Endothelial cell (in vitro differentiated cells): ENCODE measurements at regions not wholly inside any gene's neighbourhood (a gene's known extent, or its start where the extent isn't known, plus 50 kb on each side); places are given as distances from the start of the nearest gene placed in this dataset.

ENCODE experiments used
- DNase-seq: peaks from one replicate; pipeline ENCODE4 v3.0.0; 2021; ENCODE audit warnings: low spot score
- H3K27ac Mint-ChIP-seq: one replicate; pipeline ENCODE4 v1.8.0; 2021; ENCODE audit warnings: mixed read lengths, inconsistent platforms; ENCODE audit not compliant: unreplicated experiment
- H3K27me3 Mint-ChIP-seq: one replicate; pipeline ENCODE4 v1.8.0; 2021; ENCODE audit warnings: mild to moderate bottlenecking, moderate library complexity, mixed read lengths, inconsistent platforms; ENCODE audit not compliant: unreplicated experiment
- H3K36me3 Mint-ChIP-seq: one replicate; pipeline ENCODE4 v1.8.0; 2021; ENCODE audit warnings: mild to moderate bottlenecking, low read depth, mixed read lengths, inconsistent platforms; ENCODE audit not compliant: unreplicated experiment
- H3K4me1 Mint-ChIP-seq: one replicate; pipeline ENCODE4 v1.8.0; 2021; ENCODE audit warnings: mild to moderate bottlenecking, mixed read lengths, inconsistent platforms; ENCODE audit not compliant: unreplicated experiment
- H3K4me3 Mint-ChIP-seq: one replicate; pipeline ENCODE4 v1.8.0; 2021; ENCODE audit warnings: mild to moderate bottlenecking, mixed read lengths, inconsistent platforms; ENCODE audit not compliant: unreplicated experiment
- H3K9me3 Mint-ChIP-seq: one replicate; pipeline ENCODE4 v1.8.0; 2021; ENCODE audit warnings: mixed read lengths, inconsistent platforms; ENCODE audit not compliant: unreplicated experiment
- TF ChIP-seq, protein P1 (sequence below): fragments of 200-600 bp; sonication (generic); IDR thresholded peaks from one replicate; pipeline ENCODE4 v1.5.0; 2021; ENCODE audit warnings: antibody characterized with exemption; ENCODE audit not compliant: unreplicated experiment

DNA sequence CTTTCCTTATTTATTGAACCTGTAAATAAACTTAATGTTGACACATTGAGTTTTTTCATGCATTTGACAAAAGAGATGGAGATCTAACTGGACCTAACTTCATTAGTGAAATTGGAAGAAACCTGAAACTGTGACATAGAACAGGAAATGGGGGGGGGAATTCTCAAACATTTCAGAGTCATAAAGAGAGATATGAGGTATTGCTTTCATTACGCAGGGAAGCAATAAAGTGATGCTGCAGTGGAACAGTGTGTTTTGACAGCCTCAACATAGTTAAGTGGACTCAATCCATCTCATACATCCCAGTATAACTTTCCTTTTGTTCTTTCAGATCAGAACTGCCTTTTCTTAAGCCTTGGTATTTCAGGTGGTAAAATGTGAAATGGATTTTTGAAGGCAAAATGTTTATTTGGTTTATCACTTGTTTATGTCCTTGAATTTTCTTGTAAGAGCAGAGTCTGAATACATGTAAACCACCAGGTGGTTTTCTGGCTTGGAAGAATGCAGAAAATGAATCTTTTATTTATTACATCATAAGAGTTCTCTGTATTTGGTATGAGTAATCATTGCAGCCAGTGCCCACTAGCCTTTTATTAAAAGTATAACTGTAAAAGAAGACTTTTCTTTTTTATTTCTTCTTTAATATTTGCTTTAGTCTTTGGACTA is 132.5 kb downstream of the ZNF326 start:
- Mint-ChIP-seq H3K9me3 (no peaks in the 10 kb centered on the region), H3K27ac (no peak overlapping the region), H3K36me3 (no peaks in the 10 kb centered on the region), H3K27me3 (no peaks in the 10 kb centered on the region), H3K4me1 (no peaks in the 10 kb centered on the region), H3K4me3 (no peak overlapping the region)
- no peak for DNase-seq
- TF ChIP-seq, protein P1, sequence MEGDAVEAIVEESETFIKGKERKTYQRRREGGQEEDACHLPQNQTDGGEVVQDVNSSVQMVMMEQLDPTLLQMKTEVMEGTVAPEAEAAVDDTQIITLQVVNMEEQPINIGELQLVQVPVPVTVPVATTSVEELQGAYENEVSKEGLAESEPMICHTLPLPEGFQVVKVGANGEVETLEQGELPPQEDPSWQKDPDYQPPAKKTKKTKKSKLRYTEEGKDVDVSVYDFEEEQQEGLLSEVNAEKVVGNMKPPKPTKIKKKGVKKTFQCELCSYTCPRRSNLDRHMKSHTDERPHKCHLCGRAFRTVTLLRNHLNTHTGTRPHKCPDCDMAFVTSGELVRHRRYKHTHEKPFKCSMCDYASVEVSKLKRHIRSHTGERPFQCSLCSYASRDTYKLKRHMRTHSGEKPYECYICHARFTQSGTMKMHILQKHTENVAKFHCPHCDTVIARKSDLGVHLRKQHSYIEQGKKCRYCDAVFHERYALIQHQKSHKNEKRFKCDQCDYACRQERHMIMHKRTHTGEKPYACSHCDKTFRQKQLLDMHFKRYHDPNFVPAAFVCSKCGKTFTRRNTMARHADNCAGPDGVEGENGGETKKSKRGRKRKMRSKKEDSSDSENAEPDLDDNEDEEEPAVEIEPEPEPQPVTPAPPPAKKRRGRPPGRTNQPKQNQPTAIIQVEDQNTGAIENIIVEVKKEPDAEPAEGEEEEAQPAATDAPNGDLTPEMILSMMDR, result no peak

DNA sequence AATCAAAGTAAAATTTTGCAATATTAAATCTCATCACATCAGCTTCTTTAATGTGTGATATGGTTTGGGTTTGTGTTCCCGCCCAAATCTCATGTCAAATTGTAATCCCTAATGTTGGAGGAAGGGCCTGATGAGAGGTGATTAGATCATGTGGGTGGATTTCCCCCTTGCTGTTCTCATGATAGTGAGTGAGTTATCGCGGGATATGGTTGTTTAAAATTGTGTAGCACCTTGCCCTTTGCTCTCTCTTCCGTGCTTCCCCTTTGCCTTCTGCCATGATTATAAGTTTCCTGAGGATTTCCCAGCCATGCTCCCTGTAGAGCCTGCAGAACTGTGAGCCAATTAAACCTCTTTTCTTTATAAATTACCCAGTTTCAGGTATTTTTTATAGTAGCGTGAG is 131.9 kb downstream of the ZNF326 start:
- Mint-ChIP-seq H3K27ac (no peak overlapping the region), H3K9me3 (no peaks in the 10 kb centered on the region), H3K27me3 (no peaks in the 10 kb centered on the region), H3K4me1 (no peaks in the 10 kb centered on the region), H3K36me3 (no peaks in the 10 kb centered on the region), H3K4me3 (no peak overlapping the region)
- no peak for DNase-seq
- TF ChIP-seq, protein P1, result no peak

DNA sequence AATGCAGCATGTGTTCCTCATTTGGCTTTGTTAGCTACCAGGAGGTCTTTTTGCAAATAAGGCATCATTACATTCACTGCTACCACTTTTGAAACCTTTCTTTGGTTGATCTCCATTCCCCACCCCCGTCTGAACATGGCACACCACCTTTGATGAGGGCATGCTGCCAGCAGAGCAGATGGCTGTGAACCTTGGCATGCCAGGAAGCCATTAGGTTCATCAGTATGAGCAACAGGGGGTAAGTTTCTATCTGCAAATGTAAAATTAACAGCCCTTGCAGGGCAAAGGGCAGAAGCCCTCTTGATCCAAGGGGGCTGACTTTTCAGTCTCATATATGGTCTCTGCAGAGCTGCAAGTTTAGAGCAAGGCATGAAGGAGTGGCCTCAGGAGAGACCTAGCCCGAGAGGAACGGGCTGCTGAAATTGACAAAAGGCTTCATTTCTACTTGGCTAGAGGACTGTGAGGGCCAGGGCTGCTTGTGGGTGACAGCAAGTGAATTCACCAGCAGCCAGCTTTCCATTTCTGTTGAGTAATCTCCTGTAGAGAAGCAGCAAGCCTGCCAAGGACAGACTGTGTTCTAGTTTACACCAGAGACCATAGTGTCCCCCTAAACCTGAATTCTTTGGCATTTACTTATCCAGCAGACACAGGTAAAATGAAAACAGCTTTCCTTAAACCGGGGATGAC is 127.9 kb downstream of the ZNF326 start:
- Mint-ChIP-seq H3K4me1 (no peaks in the 10 kb centered on the region), H3K36me3 (no peaks in the 10 kb centered on the region), H3K4me3 (no peak overlapping the region), H3K9me3 (no peaks in the 10 kb centered on the region), H3K27ac (no peak overlapping the region), H3K27me3 (peaks cover 2% of the 10 kb centered on the region)
- TF ChIP-seq, protein P1, result no peak
- no peak for DNase-seq

DNA sequence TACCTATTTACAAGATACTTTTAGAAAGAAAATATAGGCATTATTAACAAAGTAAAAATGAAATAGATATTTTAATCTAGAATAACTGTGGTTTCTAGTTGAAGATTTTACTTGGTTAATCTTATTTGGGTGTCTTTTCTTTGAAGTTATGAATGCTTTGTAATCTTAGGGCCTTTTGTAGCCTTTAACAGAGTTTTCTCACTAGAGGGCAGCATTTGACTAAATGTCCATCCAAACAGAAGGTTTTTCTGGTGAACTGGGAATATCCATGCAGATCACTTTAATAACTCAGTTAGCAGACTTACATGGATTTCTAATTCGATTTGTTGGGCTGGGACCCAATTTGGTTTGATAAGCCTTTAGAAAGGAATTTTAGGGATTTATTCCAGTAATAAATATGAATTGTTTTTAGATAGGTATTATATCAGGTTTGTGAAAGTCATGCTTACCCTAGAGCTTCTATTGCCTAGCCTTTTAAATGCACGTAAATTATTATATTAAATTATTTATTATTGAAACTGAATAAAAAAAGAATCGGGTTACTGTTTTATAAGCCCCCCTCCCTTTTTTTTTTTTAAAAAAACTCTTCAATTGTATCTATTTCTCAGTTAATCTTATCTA is 119.7 kb downstream of the ZNF326 start:
- H3K9me3 Mint-ChIP-seq, result no peaks in the 10 kb centered on the region
- peak; percentile 18 for DNase-seq
- H3K27me3 Mint-ChIP-seq, result peaks cover 2% of the 10 kb centered on the region
- TF ChIP-seq, protein P1, result peak; percentile 53
- H3K4me3 Mint-ChIP-seq, result no peak overlapping the region
- H3K4me1 Mint-ChIP-seq, result no peaks in the 10 kb centered on the region
- H3K36me3 Mint-ChIP-seq, result no peaks in the 10 kb centered on the region
- no peak overlapping the region for H3K27ac Mint-ChIP-seq

DNA sequence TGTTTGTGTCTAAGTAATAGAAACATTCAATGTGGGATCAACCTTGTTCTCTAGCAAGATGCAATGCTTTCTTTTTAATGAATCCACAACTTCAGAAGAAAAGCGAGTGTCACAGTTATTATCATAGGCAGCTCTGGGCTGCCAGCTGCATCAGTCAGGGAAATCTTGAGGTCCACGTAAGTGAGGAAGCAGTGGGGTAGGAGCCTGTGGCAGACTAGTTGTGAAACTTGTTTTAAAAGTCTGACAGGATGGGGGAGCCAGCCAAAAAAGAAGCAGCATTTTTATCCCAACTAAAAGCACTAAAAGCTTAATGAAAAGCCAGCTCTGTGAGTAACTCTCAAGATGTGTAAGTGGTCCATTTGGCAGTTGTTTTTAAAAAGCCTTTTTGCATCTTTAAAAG is 113.1 kb downstream of the ZNF326 start:
- Mint-ChIP-seq H3K27ac (no peak overlapping the region), H3K27me3 (no peaks in the 10 kb centered on the region), H3K36me3 (no peaks in the 10 kb centered on the region), H3K4me1 (no peaks in the 10 kb centered on the region), H3K4me3 (no peak overlapping the region), H3K9me3 (no peaks in the 10 kb centered on the region)
- TF ChIP-seq, protein P1, result no peak
- DNase-seq, result no peak
